HPDE6-E6E7 (cell line): ENCODE measurements at regions not wholly inside any gene's neighbourhood (a gene's known extent, or its start where the extent isn't known, plus 50 kb on each side); places are given as distances from the start of the nearest gene placed in this dataset.

Source experiments
- DNase-seq: peaks from one replicate; pipeline ENCODE4 v3.0.0; 2011; ENCODE audit warnings: missing footprints; ENCODE audit errors: extremely low spot score

DNA sequence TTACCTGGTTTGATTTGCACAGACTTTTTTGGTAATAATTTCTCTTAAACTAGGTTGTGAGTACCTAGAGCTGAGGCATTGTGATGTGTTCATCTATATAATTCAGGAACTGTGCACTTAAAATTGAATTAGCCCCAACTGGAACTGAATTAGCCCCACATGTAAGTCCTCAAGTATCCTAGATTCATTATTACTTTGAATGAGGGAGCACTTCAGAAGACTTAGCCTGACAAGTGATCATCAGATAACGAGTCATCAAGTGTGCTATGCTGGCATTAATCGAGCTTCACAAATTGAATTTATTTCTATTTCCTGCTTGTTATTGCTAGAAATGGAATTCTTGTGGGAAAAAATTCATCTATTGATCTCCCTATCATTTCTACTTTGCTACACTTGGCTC lies 323.4 kb upstream of the SEMA3D start:
- no peak for DNase-seq

DNA sequence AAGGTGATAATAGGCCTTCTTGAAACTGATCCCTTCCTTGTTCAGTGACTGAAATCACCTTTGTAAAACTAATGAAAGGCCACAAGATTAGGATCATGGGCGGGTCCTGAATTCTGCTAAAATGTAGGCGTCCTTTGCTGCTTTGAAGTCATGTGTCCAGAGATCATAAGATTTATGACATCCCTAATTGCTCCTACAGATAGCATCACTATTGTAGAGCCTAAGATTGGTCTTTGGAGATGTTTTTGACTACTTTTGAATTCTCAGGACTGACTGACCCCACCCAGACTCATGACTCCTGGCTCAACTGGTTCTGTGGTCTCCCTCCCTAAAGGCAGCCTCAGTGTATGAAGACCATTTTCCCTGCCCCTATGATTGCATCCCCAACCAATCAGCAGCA lies 322.6 kb upstream of the SEMA3D start:
- DNase-seq, result no peak

- no peak for DNase-seq
Measured at GRCh38 chr7:85508642-85509410, 322.0 kb upstream of the SEMA3D start.

DNA sequence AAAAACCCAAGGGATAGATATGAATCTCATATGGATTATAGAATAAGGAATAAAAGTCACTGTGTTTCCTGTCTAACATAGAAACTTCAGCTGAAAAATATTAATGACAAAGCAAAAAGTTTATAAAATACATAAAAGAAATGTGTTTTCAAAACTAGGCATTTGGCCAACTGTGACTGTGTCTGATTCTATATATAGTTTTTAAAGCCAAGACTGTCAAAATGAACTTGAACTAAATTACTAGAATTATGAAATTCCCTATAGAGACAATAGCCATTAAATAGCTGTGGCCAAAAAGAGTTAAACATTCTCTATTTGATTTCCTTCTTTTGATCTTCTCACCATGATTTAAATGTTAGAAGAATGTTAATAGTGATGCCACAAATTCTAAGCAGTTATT lies 311.2 kb upstream of the SEMA3D start:
- DNase-seq, result no peak

DNA sequence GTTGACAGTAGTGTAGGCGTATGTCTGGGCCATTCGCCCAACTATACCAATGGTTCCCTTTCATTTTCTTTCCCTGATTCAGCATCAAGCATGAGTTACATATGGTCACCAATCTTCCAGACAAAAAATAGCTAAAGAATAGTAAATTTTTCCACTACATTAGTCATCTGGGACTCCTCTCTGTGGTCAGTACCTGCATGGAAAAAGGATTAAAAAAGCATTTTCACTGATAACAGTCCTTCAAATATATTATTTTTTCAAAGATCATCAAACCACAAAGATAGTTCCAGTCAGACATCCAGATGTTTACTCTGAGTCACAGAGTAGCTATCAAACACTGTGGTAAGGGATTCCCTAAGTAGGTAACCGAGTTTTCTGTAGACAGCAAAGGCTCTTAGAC lies 302.6 kb upstream of the SEMA3D start:
- DNase-seq, result no peak

DNA sequence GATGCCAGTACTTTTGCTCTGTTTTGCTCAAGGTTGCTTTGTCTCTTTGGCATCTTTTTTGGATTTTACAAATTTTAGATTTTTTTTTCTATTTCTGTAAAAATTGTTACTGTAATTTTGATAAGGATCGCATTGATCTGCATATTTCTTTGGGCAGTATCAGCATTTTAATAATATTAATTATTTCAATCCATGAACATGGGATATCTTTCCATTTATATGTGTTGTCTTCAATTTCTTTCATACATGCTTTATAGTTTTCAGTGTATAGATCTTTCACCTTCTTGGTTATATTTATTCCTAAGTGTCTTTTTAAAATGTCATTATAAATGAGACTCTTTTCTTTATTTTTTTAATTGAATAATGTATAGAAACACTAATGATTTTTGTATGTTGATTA lies 301.6 kb upstream of the SEMA3D start:
- no peak for DNase-seq

DNA sequence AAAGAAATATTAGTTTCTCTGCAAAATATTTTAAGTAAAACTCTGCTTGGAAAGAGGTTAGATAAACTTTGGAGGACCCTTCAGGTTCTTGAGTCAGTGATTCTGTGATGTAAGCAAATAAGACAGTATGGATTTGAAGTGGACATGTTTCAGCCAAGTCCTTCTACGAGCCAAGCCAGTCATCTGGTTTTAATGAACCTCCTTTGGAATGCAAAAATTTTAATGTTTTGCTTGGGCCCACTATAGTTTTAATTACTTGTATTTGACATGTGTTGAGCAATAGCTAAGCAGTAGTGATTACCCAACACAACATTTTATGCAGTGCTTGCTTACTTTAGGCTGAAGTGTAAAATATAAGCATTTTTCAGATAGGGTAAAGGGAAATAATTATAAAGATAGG lies 296.3 kb upstream of the SEMA3D start:
- DNase-seq, result no peak

- DNase-seq, result no peak
Measured at GRCh38 chr7:85480666-85481065, 293.8 kb upstream of the SEMA3D start.

DNA sequence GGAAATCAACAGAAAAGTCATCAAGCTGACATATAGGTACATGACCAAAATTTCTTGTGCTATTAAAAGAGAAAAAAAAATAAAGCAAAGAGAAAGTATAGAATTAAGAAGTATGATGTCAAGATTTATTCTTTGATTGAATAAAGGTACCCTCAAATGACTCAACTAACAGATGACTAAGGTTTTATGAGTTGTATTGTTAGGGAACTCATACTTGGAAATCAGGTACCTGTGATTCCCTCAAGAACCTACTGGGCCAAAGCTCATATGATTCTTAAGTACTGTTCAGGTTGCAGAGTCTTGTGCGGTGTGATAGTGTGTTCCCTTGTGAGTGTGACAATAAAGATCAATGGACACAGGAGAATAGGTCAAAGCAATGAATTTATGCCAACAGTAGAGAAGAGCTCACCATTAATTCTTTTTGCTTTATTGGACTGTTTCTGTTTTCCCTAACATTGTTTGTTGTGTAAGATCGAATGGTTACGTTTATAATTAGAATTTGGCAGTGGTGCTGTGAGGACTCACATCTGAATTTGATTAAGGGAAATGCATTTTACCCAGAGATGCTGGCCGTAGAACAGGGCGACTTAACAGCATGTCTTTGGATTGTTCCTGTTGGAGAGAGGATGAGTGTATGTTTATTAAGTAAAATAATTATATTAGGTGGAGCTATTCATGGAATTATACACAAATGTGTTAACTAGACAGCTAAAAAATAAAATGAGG lies 293.2 kb upstream of the SEMA3D start:
- no peak for DNase-seq

DNA sequence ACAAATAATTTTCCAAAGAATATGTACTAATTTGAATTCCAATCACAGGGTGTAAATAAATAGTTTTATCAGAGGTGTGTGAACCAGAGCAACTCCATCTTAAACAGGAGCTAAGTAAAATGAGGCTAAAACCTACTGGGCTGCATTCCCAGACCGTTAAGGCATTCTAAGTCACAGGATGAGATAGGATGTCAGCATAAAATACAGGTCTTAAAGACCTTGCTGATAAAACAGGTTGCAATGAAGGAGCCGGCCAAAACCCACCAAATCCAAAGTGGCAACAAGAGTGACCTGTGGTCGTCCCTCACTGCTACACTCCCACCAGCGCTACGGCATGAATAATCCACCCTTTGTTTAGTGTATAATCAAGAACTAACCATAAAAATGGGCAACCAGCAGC lies 291.7 kb upstream of the SEMA3D start:
- DNase-seq, result no peak

DNA sequence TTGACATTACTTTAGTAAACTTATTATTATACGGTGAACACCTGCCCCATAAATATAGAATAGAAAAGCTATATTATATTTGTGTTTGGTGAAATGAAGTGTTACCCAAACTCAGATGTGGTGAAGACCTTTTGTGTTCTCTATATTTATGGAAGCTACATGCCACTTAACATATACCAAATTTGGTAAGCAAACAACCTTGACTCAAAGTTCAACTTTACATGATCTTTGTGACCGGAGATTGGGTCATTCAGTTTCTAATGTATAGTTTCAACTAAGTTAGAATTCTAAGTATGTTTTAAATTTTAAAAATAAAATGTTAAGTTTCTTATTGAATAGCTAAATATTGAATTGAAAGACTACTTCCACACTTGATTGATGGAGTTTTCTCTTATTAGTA lies 288.6 kb upstream of the SEMA3D start:
- no peak for DNase-seq

- no peak for DNase-seq
Measured at GRCh38 chr7:85475071-85475470, 288.2 kb upstream of the SEMA3D start.

- no peak for DNase-seq
Measured at GRCh38 chr7:85474234-85474633, 287.4 kb upstream of the SEMA3D start.

GRCh38 chr7:85471740-85472139 lies 284.9 kb upstream of the SEMA3D start:
- no peak for DNase-seq

DNA sequence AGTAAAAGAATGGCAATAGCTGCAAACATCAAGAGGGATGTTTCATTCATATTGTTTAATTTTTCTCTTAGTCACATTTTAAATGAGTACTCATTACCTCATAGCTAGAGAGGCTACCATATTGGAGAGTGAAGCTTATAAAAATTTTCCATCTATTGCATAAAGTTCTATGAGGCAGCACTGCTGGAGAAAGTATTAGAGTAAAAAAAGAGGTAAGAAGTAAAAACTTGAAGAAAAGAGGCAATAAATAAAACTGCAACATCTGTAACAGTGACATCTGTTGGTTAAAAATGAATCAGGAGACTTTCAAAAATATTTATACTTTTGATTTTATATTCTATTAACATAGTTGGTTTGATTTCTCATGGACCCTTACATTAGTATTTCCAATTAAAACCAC lies 284.5 kb upstream of the SEMA3D start:
- no peak for DNase-seq

DNA sequence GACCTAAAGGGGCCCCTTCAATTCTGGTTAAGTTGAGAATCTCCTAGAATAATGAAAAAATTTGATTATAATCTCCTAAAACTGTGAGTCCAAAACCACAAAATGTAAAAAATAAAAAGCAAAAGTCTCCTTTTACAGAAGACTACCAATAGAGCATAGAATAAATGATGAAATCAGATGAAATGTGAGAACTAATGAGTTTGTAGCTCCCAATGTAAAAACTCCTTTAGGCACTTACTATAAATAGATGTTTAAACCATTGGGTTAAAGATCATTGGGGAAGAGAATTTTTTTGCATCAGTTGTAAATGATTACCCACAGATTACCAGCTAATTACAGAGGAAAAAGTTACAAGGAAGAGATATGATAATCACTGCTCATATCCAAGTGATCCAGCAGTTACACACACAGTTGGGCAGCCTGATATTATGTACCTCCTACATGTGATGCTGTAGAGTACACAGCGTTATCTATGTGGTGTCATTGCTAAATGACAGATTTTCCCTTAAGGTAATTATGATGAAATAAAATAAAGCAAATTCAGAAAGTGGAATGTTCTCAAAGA lies 282.7 kb upstream of the SEMA3D start:
- no peak for DNase-seq

DNA sequence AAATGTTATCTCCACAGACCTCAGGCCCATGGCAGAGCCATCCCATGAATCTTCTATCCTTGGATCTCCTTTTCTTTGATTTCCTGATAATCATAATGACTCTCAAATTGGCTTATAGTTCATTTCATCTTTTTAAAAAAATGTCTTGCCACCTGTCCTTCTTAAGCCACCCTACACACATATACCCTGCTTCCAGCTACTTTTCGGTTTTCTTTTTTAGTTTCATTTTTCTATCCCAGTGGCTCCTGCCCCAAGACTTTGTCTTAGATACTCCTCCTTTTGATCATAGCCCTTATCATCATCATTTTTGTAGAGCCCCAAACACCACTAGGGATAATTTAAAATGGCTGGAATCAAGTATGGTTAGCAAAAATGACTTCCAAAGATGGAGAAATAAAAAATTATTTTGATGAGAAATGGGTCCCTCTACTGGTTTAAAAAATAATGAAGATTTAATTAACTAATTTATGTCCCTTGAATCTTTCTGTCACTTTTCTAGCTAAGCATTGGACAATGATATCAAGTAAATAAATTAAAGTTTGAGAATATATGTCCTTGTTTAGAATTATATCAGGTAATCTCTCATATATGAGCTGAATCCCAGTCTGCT lies 277.3 kb upstream of the SEMA3D start:
- DNase-seq, result no peak

GRCh38 chr7:85462671-85463070 lies 275.8 kb upstream of the SEMA3D start:
- no peak for DNase-seq

GRCh38 chr7:85457911-85458310 lies 271.1 kb upstream of the SEMA3D start:
- no peak for DNase-seq

DNA sequence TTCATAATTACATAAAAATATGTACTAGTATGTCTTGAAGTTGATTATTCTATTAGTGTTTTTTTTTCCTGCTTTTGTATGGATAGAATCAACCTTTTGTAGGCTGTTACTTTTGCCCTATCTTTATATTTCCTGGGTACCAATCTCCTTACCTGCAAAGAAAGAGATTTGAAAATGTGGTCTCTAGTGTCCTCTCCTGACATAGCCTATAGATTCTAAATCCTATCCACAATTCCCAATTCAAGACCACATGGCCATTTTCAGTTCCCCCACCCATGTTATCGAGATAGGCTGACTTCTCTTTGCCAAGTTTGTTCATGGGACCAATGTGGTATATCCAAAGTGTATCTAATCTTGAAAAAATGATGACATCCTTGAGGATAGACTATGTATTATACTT lies 269.4 kb upstream of the SEMA3D start:
- DNase-seq, result no peak

- no peak for DNase-seq
Measured at GRCh38 chr7:85454904-85455303, 268.0 kb upstream of the SEMA3D start.

GRCh38 chr7:85452674-85453073 lies 265.8 kb upstream of the SEMA3D start:
- no peak for DNase-seq

GRCh38 chr7:85449478-85449877 lies 262.6 kb upstream of the SEMA3D start:
- DNase-seq, result no peak
